ENCODE measurements at regions not wholly inside any gene's neighbourhood (a gene's known extent, or its start where the extent isn't known, plus 50 kb on each side); places are given as distances from the start of the nearest gene placed in this dataset.

DNA sequence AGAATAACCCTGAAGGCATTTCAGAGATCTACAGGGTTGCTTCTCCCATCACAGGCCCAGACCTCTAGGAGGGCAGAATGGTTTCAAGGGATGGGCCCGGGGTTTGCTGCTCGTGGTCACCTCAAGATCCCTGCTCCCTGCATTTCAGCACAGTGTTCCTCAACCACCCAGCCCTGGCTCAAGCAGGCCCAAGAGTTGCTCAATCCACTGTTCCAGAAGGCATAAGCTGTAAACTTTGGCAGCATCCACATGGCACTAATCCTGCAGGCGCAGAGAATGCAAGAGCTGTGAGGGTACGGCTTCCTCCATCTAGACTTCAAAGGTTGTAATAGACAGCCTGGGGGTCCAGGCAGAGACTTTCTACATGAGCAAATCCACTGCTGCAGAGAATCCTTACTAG lies 225.0 kb upstream of the UBASH3B start:
- no peak for TF ChIP-seq POLR2A (IDR thresholded peaks at IDR 0.05)
- TF ChIP-seq, protein P1, sequence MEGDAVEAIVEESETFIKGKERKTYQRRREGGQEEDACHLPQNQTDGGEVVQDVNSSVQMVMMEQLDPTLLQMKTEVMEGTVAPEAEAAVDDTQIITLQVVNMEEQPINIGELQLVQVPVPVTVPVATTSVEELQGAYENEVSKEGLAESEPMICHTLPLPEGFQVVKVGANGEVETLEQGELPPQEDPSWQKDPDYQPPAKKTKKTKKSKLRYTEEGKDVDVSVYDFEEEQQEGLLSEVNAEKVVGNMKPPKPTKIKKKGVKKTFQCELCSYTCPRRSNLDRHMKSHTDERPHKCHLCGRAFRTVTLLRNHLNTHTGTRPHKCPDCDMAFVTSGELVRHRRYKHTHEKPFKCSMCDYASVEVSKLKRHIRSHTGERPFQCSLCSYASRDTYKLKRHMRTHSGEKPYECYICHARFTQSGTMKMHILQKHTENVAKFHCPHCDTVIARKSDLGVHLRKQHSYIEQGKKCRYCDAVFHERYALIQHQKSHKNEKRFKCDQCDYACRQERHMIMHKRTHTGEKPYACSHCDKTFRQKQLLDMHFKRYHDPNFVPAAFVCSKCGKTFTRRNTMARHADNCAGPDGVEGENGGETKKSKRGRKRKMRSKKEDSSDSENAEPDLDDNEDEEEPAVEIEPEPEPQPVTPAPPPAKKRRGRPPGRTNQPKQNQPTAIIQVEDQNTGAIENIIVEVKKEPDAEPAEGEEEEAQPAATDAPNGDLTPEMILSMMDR (IDR thresholded peaks at IDR 0.05), result no peak

All from testis (tissue), 2 donors.